ENCODE measurements at regions not wholly inside any gene's neighbourhood (a gene's known extent, or its start where the extent isn't known, plus 50 kb on each side); places are given as distances from the start of the nearest gene placed in this dataset.

GRCh38 chr1:182279724-182280503 is 111.7 kb downstream of the GLUL start:
- TF ChIP-seq, protein P1, sequence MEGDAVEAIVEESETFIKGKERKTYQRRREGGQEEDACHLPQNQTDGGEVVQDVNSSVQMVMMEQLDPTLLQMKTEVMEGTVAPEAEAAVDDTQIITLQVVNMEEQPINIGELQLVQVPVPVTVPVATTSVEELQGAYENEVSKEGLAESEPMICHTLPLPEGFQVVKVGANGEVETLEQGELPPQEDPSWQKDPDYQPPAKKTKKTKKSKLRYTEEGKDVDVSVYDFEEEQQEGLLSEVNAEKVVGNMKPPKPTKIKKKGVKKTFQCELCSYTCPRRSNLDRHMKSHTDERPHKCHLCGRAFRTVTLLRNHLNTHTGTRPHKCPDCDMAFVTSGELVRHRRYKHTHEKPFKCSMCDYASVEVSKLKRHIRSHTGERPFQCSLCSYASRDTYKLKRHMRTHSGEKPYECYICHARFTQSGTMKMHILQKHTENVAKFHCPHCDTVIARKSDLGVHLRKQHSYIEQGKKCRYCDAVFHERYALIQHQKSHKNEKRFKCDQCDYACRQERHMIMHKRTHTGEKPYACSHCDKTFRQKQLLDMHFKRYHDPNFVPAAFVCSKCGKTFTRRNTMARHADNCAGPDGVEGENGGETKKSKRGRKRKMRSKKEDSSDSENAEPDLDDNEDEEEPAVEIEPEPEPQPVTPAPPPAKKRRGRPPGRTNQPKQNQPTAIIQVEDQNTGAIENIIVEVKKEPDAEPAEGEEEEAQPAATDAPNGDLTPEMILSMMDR (IDR thresholded peaks at IDR 0.05), result no peak
- TF ChIP-seq POLR2A (IDR thresholded peaks at IDR 0.05) (no peak), POLR2AphosphoS5 (IDR thresholded peaks at IDR 0.05) (no peak)
